WTC11 (cell line): ENCODE measurements at regions not wholly inside any gene's neighbourhood (a gene's known extent, or its start where the extent isn't known, plus 50 kb on each side); places are given as distances from the start of the nearest gene placed in this dataset.

Source experiments
- ATAC-seq: fragments of 200-7000 bp; cut with Tn5 transposase; 2 replicates; pipeline ENCODE4 v1.10.0; 2021; ENCODE audit warnings: mild to moderate bottlenecking, moderate library complexity
- CTCF ChIA-PET: fragments of 300-600 bp; sonication (Branson Sonifier 250); formaldehyde crosslinking; loops from one replicate; lab custom pipeline; 2021; ENCODE audit warnings: antibody characterized with exemption; lab: Charles Lee
- POLR2A ChIA-PET: fragments of 350-600 bp; sonication (Branson Sonifier 250); formaldehyde crosslinking; loops from one replicate; lab custom pipeline; 2021; ENCODE audit warnings: antibody characterized with exemption; lab: Charles Lee
- DNase-seq: peaks from one replicate; pipeline ENCODE4 v3.0.0; 2021; ENCODE audit warnings: low spot score
- H3K27ac Mint-ChIP-seq: 2 replicates; pipeline ENCODE4 v1.8.0; 2021; ENCODE audit warnings: mixed read lengths
- H3K27me3 Mint-ChIP-seq: 2 replicates; pipeline ENCODE4 v1.8.0; 2021; ENCODE audit warnings: low read depth, mild to moderate bottlenecking, moderate library complexity, mixed read lengths
- H3K36me3 Mint-ChIP-seq: 2 replicates; pipeline ENCODE4 v1.8.0; 2021; ENCODE audit warnings: mixed read lengths
- H3K4me1 Mint-ChIP-seq: 2 replicates; pipeline ENCODE4 v1.8.0; 2022; ENCODE audit warnings: mixed read lengths
- H3K4me3 Mint-ChIP-seq: 2 replicates; pipeline ENCODE4 v1.8.0; 2021; ENCODE audit warnings: mild to moderate bottlenecking, moderate library complexity, mixed read lengths
- H3K9me3 Mint-ChIP-seq: 2 replicates; pipeline ENCODE4 v1.8.0; 2021; ENCODE audit warnings: mixed read lengths
- CREB1 ChIP-seq: sonication (generic); formaldehyde crosslinking; IDR thresholded peaks from 2 replicates; pipeline ENCODE4 v1.8.0; 2023; ENCODE audit warnings: mild to moderate bottlenecking, missing genetic modification reagents
- CREM ChIP-seq: sonication (generic); formaldehyde crosslinking; IDR thresholded peaks from 2 replicates; pipeline ENCODE4 v1.8.1; 2022; ENCODE audit warnings: mild to moderate bottlenecking, missing genetic modification reagents, moderate library complexity
- IRF2 ChIP-seq: sonication (generic); formaldehyde crosslinking; IDR thresholded peaks from 2 replicates; pipeline ENCODE4 v1.8.0; 2022; ENCODE audit warnings: low read depth, missing genetic modification reagents, borderline replicate concordance
- MXD4 ChIP-seq: fragments of 250-450 bp; sonication (Bioruptor Pico); IDR thresholded peaks from 2 replicates; pipeline ENCODE4 v1.8.0; 2021; ENCODE audit warnings: mild to moderate bottlenecking, moderate library complexity, borderline replicate concordance
- NFATC4 ChIP-seq: fragments of 250-450 bp; sonication (Bioruptor Pico); IDR thresholded peaks from 2 replicates; pipeline ENCODE4 v1.9.0; 2021; ENCODE audit warnings: mild to moderate bottlenecking
- NFYB ChIP-seq: sonication (generic); formaldehyde crosslinking; conservative IDR thresholded peaks from 2 replicates; pipeline ENCODE4 v1.8.0; 2022; ENCODE audit warnings: low read depth, missing genetic modification reagents
- PRRX2 ChIP-seq: fragments of 250-450 bp; sonication (Bioruptor Pico); IDR thresholded peaks from 2 replicates; pipeline ENCODE4 v1.8.0; 2021; ENCODE audit warnings: mild to moderate bottlenecking
- SP1 ChIP-seq: sonication (generic); formaldehyde crosslinking; conservative IDR thresholded peaks from 2 replicates; pipeline ENCODE4 v1.8.1; 2022; ENCODE audit warnings: missing genetic modification reagents
- TP53 ChIP-seq: sonication (generic); formaldehyde crosslinking; IDR thresholded peaks from 2 replicates; pipeline ENCODE4 v1.8.1; 2023; ENCODE audit warnings: mild to moderate bottlenecking, missing genetic modification reagents
- ZNF138 ChIP-seq: sonication (generic); formaldehyde crosslinking; conservative IDR thresholded peaks from 2 replicates; pipeline ENCODE4 v1.8.1; 2022; ENCODE audit warnings: mild to moderate bottlenecking, moderate library complexity, missing genetic modification reagents
- TF ChIP-seq, protein P1 (sequence below): sonication (generic); formaldehyde crosslinking; IDR thresholded peaks from 2 replicates; pipeline ENCODE4 v1.8.0; 2022; ENCODE audit warnings: mild to moderate bottlenecking, missing genetic modification reagents
- TF ChIP-seq, protein P2 (sequence below): sonication (generic); formaldehyde crosslinking; IDR thresholded peaks from 2 replicates; pipeline ENCODE4 v1.8.1; 2022; ENCODE audit warnings: mild to moderate bottlenecking, missing genetic modification reagents, moderate library complexity, borderline replicate concordance
- TF ChIP-seq, protein P3 (sequence below): sonication (generic); formaldehyde crosslinking; IDR thresholded peaks from 2 replicates; pipeline ENCODE4 v1.8.0; 2023; ENCODE audit warnings: missing genetic modification reagents
- TF ChIP-seq, protein P4 (sequence below): sonication (generic); formaldehyde crosslinking; IDR thresholded peaks from 2 replicates; pipeline ENCODE4 v1.8.1; 2022; ENCODE audit warnings: low read depth, missing genetic modification reagents, borderline replicate concordance
- TF ChIP-seq, protein P5 (sequence below): sonication (generic); formaldehyde crosslinking; IDR thresholded peaks from 2 replicates; pipeline ENCODE4 v1.8.0; 2023; ENCODE audit warnings: missing genetic modification reagents, mild to moderate bottlenecking, borderline replicate concordance
- TF ChIP-seq, protein P6 (sequence below): sonication (generic); formaldehyde crosslinking; IDR thresholded peaks from 2 replicates; pipeline ENCODE4 v1.8.0; 2022; ENCODE audit warnings: mild to moderate bottlenecking, missing genetic modification reagents

DNA sequence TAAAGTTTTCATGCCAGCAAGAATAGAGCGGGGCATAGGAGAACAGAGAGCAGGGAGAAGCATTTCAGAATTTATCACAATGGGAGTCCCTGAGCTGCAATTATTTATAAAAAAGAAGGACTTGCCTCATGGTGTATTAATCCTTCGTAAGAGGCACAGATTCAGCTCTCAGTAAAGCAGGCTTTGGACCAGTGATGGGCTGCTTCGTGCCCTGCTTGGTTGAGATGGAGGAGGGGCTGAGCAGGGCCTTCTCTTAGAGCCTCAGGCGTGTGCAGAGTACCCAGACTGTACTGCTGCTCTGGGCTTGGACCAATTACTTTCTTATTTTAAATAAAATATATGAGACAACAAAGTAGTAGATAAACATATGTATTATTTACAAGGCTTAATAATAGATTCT is 265.7 kb upstream of the SLC10A2 start:
- DNase-seq (no peak), ATAC-seq (no peak)
- POLR2A ChIA-PET = no interaction called here
- H3K9me3 Mint-ChIP-seq = peaks cover 19% of the 10 kb centered on the region
- no peaks in the 10 kb centered on the region; the same call in 1 of the 2 replicates for H3K27me3 Mint-ChIP-seq
- no peak overlapping the region for H3K27ac Mint-ChIP-seq
- H3K4me3 Mint-ChIP-seq = no peak overlapping the region
- CTCF ChIA-PET = no interaction called here
- peaks cover 11% of the 10 kb centered on the region for H3K36me3 Mint-ChIP-seq
- TF ChIP-seq MXD4 = no peak
- TF ChIP-seq CREB1 (CRISPR knock-in tag) = no peak
- TF ChIP-seq SP1 (CRISPR knock-in tag) = no peak
- no peak for TF ChIP-seq CREM (CRISPR knock-in tag)
- TF ChIP-seq, protein P1, sequence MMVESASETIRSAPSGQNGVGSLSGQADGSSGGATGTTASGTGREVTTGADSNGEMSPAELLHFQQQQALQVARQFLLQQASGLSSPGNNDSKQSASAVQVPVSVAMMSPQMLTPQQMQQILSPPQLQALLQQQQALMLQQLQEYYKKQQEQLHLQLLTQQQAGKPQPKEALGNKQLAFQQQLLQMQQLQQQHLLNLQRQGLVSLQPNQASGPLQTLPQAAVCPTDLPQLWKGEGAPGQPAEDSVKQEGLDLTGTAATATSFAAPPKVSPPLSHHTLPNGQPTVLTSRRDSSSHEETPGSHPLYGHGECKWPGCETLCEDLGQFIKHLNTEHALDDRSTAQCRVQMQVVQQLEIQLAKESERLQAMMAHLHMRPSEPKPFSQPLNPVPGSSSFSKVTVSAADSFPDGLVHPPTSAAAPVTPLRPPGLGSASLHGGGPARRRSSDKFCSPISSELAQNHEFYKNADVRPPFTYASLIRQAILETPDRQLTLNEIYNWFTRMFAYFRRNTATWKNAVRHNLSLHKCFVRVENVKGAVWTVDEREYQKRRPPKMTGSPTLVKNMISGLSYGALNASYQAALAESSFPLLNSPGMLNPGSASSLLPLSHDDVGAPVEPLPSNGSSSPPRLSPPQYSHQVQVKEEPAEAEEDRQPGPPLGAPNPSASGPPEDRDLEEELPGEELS (CRISPR knock-in tag) = no peak
- TF ChIP-seq, protein P2, sequence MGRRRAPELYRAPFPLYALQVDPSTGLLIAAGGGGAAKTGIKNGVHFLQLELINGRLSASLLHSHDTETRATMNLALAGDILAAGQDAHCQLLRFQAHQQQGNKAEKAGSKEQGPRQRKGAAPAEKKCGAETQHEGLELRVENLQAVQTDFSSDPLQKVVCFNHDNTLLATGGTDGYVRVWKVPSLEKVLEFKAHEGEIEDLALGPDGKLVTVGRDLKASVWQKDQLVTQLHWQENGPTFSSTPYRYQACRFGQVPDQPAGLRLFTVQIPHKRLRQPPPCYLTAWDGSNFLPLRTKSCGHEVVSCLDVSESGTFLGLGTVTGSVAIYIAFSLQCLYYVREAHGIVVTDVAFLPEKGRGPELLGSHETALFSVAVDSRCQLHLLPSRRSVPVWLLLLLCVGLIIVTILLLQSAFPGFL (CRISPR knock-in tag) = no peak
- TF ChIP-seq ZNF138 = no peak
- no peak for TF ChIP-seq PRRX2 (CRISPR knock-in tag)
- no peak for TF ChIP-seq NFYB (CRISPR knock-in tag)
- H3K4me1 Mint-ChIP-seq = peaks cover 3% of the 10 kb centered on the region; the same call in 1 of the 2 replicates

DNA sequence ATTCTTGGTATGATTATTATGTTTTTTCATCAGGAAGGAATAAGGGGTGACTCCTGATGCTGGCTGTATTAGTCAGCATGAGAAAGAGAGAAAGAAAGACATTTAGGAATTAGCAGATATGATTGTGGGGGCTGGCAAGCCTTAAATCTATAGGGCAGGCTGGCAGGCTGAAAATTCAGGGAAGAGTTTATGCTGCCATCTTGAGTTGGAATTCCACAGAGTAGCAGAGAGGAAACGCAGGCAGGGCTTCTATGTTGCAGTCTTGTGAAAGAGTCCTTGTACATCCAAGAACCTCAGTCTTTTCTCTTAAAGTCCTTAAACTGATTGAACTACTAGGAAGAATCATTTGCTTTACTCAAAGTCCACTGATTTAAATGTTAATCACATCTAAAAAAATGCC is 262.7 kb upstream of the SLC10A2 start:
- Mint-ChIP-seq H3K27ac (no peak overlapping the region), H3K36me3 (peaks cover 12% of the 10 kb centered on the region), H3K4me1 (peaks cover 28% of the 10 kb centered on the region), H3K27me3 (no peaks in the 10 kb centered on the region; the same call in 1 of the 2 replicates), H3K9me3 (peaks cover 27% of the 10 kb centered on the region), H3K4me3 (no peak overlapping the region)
- ATAC-seq = no peak
- TF ChIP-seq, protein P2 (CRISPR knock-in tag) = no peak
- no peak for TF ChIP-seq NFATC4 (CRISPR knock-in tag)
- TF ChIP-seq, protein P3, sequence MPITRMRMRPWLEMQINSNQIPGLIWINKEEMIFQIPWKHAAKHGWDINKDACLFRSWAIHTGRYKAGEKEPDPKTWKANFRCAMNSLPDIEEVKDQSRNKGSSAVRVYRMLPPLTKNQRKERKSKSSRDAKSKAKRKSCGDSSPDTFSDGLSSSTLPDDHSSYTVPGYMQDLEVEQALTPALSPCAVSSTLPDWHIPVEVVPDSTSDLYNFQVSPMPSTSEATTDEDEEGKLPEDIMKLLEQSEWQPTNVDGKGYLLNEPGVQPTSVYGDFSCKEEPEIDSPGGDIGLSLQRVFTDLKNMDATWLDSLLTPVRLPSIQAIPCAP (CRISPR knock-in tag) = no peak
- TF ChIP-seq, protein P4, sequence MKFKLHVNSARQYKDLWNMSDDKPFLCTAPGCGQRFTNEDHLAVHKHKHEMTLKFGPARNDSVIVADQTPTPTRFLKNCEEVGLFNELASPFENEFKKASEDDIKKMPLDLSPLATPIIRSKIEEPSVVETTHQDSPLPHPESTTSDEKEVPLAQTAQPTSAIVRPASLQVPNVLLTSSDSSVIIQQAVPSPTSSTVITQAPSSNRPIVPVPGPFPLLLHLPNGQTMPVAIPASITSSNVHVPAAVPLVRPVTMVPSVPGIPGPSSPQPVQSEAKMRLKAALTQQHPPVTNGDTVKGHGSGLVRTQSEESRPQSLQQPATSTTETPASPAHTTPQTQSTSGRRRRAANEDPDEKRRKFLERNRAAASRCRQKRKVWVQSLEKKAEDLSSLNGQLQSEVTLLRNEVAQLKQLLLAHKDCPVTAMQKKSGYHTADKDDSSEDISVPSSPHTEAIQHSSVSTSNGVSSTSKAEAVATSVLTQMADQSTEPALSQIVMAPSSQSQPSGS (CRISPR knock-in tag) = no peak
- TF ChIP-seq TP53 = no peak
- TF ChIP-seq, protein P5, sequence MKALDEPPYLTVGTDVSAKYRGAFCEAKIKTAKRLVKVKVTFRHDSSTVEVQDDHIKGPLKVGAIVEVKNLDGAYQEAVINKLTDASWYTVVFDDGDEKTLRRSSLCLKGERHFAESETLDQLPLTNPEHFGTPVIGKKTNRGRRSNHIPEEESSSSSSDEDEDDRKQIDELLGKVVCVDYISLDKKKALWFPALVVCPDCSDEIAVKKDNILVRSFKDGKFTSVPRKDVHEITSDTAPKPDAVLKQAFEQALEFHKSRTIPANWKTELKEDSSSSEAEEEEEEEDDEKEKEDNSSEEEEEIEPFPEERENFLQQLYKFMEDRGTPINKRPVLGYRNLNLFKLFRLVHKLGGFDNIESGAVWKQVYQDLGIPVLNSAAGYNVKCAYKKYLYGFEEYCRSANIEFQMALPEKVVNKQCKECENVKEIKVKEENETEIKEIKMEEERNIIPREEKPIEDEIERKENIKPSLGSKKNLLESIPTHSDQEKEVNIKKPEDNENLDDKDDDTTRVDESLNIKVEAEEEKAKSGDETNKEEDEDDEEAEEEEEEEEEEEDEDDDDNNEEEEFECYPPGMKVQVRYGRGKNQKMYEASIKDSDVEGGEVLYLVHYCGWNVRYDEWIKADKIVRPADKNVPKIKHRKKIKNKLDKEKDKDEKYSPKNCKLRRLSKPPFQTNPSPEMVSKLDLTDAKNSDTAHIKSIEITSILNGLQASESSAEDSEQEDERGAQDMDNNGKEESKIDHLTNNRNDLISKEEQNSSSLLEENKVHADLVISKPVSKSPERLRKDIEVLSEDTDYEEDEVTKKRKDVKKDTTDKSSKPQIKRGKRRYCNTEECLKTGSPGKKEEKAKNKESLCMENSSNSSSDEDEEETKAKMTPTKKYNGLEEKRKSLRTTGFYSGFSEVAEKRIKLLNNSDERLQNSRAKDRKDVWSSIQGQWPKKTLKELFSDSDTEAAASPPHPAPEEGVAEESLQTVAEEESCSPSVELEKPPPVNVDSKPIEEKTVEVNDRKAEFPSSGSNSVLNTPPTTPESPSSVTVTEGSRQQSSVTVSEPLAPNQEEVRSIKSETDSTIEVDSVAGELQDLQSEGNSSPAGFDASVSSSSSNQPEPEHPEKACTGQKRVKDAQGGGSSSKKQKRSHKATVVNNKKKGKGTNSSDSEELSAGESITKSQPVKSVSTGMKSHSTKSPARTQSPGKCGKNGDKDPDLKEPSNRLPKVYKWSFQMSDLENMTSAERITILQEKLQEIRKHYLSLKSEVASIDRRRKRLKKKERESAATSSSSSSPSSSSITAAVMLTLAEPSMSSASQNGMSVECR (CRISPR knock-in tag) = no peak
- no peak for TF ChIP-seq IRF2 (CRISPR knock-in tag)
- TF ChIP-seq, protein P6, sequence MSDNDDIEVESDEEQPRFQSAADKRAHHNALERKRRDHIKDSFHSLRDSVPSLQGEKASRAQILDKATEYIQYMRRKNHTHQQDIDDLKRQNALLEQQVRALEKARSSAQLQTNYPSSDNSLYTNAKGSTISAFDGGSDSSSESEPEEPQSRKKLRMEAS (CRISPR knock-in tag) = no peak
- no peak for DNase-seq
- CTCF ChIA-PET = no interaction called here
- POLR2A ChIA-PET = no interaction called here
